OCI-LY7 (cell line): ENCODE measurements at regions not wholly inside any gene's neighbourhood (a gene's known extent, or its start where the extent isn't known, plus 50 kb on each side); places are given as distances from the start of the nearest gene placed in this dataset.

Source experiments
- BruUV-seq: library from RNA; stranded (reverse); fragments of 400-500 nt; replicated peaks from 2 replicates; lab custom pipeline; 2021; lab: Mats Ljungman, UMichigan
- CTCF ChIA-PET: fragments of 300-600 bp; sonication (Branson Sonifier 250); formaldehyde crosslinking; loops from one replicate; lab custom pipeline; 2022; ENCODE audit warnings: antibody characterized with exemption; ENCODE audit not compliant: unreplicated experiment; lab: Charles Lee
- POLR2A ChIA-PET: fragments of 300-600 bp; sonication (Branson Sonifier 250); formaldehyde crosslinking; loops from one replicate; lab custom pipeline; 2022; ENCODE audit warnings: antibody characterized with exemption; lab: Charles Lee
- DNase-seq: peaks from one replicate; pipeline ENCODE4 v3.0.0-alpha.2; 2015; ENCODE audit warnings: low spot score
- H2AFZ ChIP-seq: fragments of 200-600 bp; sonication (generic), shearing (Covaris generic); 2 replicates; pipeline ENCODE4 v1.6.1; 2014; ENCODE audit warnings: mild to moderate bottlenecking, antibody characterized with exemption, low read length, moderate library complexity
- H3K27ac ChIP-seq: fragments of 200-600 bp; sonication (generic); 2 replicates; pipeline ENCODE4 v1.5.1; 2014; ENCODE audit warnings: mixed run types, low read depth, mild to moderate bottlenecking, moderate library complexity, low read length, inconsistent platforms; ENCODE audit not compliant: poor library complexity, severe bottlenecking
- H3K36me3 ChIP-seq: fragments of 200-600 bp; sonication (generic); 2 replicates; pipeline ENCODE4 v1.6.1; 2014; ENCODE audit warnings: mild to moderate bottlenecking, antibody characterized with exemption, low read length, moderate library complexity, mixed read lengths; ENCODE audit not compliant: insufficient read depth
- H3K4me1 ChIP-seq: fragments of 200-600 bp; sonication (generic); 2 replicates; pipeline ENCODE4 v1.5.1; 2014; ENCODE audit warnings: mild to moderate bottlenecking, low read length; ENCODE audit not compliant: insufficient read depth, poor library complexity, severe bottlenecking
- H3K4me2 ChIP-seq: fragments of 200-600 bp; sonication (generic); 2 replicates; pipeline ENCODE4 v1.6.1; 2014; ENCODE audit warnings: mild to moderate bottlenecking, low read length
- H3K4me3 ChIP-seq: fragments of 200-600 bp; sonication (generic); 2 replicates; pipeline ENCODE4 v1.5.1; 2014; ENCODE audit warnings: mild to moderate bottlenecking, low read depth, low read length; ENCODE audit not compliant: poor library complexity, severe bottlenecking
- H3K79me2 ChIP-seq: fragments of 200-600 bp; sonication (generic); 2 replicates; pipeline ENCODE4 v1.6.1; 2016; ENCODE audit warnings: low read depth, mild to moderate bottlenecking, low read length, moderate library complexity, mixed read lengths; ENCODE audit not compliant: insufficient read depth
- H3K9me2 ChIP-seq: fragments of 200-600 bp; sonication (generic); 2 replicates; pipeline ENCODE4 v1.6.1; 2016; ENCODE audit warnings: mild to moderate bottlenecking, low read length, mixed read lengths; ENCODE audit not compliant: insufficient read depth
- H3K9me3 ChIP-seq: fragments of 200-600 bp; sonication (generic); 2 replicates; pipeline ENCODE4 v1.6.1; 2014; ENCODE audit warnings: mild to moderate bottlenecking, mixed run types, low read length, mixed read lengths
- H4K20me1 ChIP-seq: fragments of 200-600 bp; sonication (generic); 2 replicates; pipeline ENCODE4 v1.6.1; 2014; ENCODE audit warnings: mild to moderate bottlenecking, antibody characterized with exemption, low read length, moderate library complexity, mixed read lengths; ENCODE audit not compliant: insufficient read depth
- EZH2phosphoT487 ChIP-seq: fragments of 200-600 bp; sonication (generic); IDR thresholded peaks from 2 replicates; pipeline ENCODE4 v1.6.1; 2018; ENCODE audit warnings: low read depth, borderline replicate concordance, mild to moderate bottlenecking, mixed run types, antibody characterized with exemption, low read length, moderate library complexity, mixed read lengths
- intact Hi-C: fragments of 100-400 bp; cut with micrococcal nuclease; formaldehyde crosslinking; loops from one replicate; pipeline ENCODE4 v1.10.0; 2022; ENCODE audit not compliant: unreplicated experiment
- TF ChIP-seq, protein P1 (sequence below): fragments of 200-600 bp; sonication (generic); conservative IDR thresholded peaks from 2 replicates; pipeline ENCODE4 v1.5.1; 2014; ENCODE audit warnings: mild to moderate bottlenecking, antibody characterized with exemption, low read length, moderate library complexity, mixed read lengths

DNA sequence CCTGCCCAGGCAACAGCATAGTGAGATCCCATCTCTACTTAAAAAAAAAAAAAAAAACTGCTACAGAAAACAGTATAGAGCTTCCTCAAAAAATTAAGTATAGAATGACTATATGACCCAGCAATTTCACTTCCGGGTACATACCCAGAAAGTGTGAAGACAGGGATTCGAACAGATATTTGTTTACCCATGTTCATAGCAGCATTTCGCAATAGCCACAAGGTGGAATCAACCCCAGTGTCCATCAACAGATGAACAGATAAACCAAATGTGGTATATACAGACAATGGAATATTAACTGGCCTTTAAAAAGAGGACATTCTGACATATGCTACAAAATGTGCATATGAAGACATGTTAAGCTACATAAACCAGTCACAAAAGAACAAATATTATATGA, 95.5 kb downstream of the CHD9NB start:
- H3K27ac ChIP-seq: no peak overlapping the region
- no peaks in the 10 kb centered on the region for H3K4me1 ChIP-seq
- no peaks in the 10 kb centered on the region for H3K79me2 ChIP-seq
- no peak for TF ChIP-seq EZH2phosphoT487
- TF ChIP-seq, protein P1, sequence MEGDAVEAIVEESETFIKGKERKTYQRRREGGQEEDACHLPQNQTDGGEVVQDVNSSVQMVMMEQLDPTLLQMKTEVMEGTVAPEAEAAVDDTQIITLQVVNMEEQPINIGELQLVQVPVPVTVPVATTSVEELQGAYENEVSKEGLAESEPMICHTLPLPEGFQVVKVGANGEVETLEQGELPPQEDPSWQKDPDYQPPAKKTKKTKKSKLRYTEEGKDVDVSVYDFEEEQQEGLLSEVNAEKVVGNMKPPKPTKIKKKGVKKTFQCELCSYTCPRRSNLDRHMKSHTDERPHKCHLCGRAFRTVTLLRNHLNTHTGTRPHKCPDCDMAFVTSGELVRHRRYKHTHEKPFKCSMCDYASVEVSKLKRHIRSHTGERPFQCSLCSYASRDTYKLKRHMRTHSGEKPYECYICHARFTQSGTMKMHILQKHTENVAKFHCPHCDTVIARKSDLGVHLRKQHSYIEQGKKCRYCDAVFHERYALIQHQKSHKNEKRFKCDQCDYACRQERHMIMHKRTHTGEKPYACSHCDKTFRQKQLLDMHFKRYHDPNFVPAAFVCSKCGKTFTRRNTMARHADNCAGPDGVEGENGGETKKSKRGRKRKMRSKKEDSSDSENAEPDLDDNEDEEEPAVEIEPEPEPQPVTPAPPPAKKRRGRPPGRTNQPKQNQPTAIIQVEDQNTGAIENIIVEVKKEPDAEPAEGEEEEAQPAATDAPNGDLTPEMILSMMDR: no peak
- ChIA-PET CTCF (no interaction called here), POLR2A (interaction anchor here (0.7 kb wide), 1 partner anchor 749 kb away, joined by 3 read pairs; no protein-coding TSS in a partner anchor)
- no peak for DNase-seq
- H2AFZ ChIP-seq: no peak overlapping the region
- H3K4me3 ChIP-seq: no peak overlapping the region
- no TSS peak for BruUV-seq
- H4K20me1 ChIP-seq: no peaks in the 10 kb centered on the region
- no peak overlapping the region for H3K4me2 ChIP-seq
- intact Hi-C loops: no loop called here
- no peaks in the 10 kb centered on the region for H3K9me2 ChIP-seq
- no peaks in the 10 kb centered on the region for H3K9me3 ChIP-seq
- no peaks in the 10 kb centered on the region for H3K36me3 ChIP-seq

DNA sequence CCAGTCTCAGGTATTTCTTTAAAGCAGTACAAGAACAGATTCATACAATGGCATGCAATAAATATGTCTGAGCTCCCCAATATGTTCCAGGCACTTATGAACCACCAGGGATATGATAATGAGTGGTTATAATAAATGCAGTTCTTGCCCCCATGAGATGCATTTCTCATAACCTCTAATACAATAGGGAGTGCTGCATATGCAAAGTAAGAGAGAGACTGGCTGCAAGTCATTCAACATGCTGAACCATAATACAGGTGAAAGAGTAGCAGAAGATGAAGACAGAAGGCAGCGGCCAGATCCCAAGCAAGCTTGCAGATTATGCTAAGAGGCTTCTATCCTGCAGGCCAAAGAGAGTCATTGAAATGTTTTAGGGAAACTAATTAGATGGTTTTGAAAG, 96.7 kb downstream of the CHD9NB start:
- no peaks in the 10 kb centered on the region for H3K4me1 ChIP-seq
- TF ChIP-seq EZH2phosphoT487: no peak
- TF ChIP-seq, protein P1: no peak
- no peaks in the 10 kb centered on the region for H3K9me2 ChIP-seq
- H3K9me3 ChIP-seq: no peaks in the 10 kb centered on the region
- CTCF ChIA-PET: no interaction called here
- intact Hi-C loops: no loop called here
- no peak overlapping the region for H3K4me2 ChIP-seq
- no peaks in the 10 kb centered on the region for H3K36me3 ChIP-seq
- POLR2A ChIA-PET: no interaction called here
- H3K79me2 ChIP-seq: no peaks in the 10 kb centered on the region
- H4K20me1 ChIP-seq: no peaks in the 10 kb centered on the region
- no peak overlapping the region for H3K27ac ChIP-seq
- no peak overlapping the region for H3K4me3 ChIP-seq
- no TSS peak for BruUV-seq
- DNase-seq: no peak
- H2AFZ ChIP-seq: no peak overlapping the region

DNA sequence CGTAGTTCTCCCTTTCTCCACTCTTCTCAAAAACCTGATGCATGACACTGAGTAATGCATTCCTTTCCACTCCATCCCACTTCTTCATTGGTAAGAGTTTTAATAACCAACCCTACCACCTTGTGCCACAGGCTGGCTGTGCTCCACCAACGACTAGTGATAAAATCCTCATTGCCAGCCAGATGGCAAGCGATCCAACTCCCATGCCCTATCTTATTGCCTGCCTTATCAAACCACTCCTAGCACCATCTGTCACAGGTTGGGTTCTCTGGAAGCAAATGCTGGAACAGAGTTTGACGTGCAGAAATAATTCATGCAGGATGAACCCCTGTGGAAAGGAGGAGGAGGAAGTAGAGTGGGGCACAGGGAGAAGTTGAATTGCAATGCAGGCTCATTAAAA, 99.5 kb downstream of the CHD9NB start:
- intact Hi-C loops: no loop called here
- no TSS peak for BruUV-seq
- no peaks in the 10 kb centered on the region for H3K9me2 ChIP-seq
- H4K20me1 ChIP-seq: no peaks in the 10 kb centered on the region
- no peak for TF ChIP-seq EZH2phosphoT487
- TF ChIP-seq, protein P1: no peak
- no peaks in the 10 kb centered on the region for H3K4me1 ChIP-seq
- ChIA-PET POLR2A (no interaction called here), CTCF (no interaction called here)
- no peaks in the 10 kb centered on the region for H3K36me3 ChIP-seq
- no peak for DNase-seq
- H3K27ac ChIP-seq: no peak overlapping the region
- no peaks in the 10 kb centered on the region for H3K9me3 ChIP-seq
- no peaks in the 10 kb centered on the region for H3K79me2 ChIP-seq
- no peak overlapping the region for H2AFZ ChIP-seq
- no peak overlapping the region for H3K4me2 ChIP-seq
- H3K4me3 ChIP-seq: no peak overlapping the region
